CD4-positive, alpha-beta T cell treated with Interleukin-15 for 4 hours (primary cell): ENCODE measurements at regions not wholly inside any gene's neighbourhood (a gene's known extent, or its start where the extent isn't known, plus 50 kb on each side); places are given as distances from the start of the nearest gene placed in this dataset.

Source experiments
- DNase-seq: peaks from one replicate; pipeline ENCODE4 v3.0.0-alpha.2; 2020; ENCODE audit warnings: low spot score

DNA sequence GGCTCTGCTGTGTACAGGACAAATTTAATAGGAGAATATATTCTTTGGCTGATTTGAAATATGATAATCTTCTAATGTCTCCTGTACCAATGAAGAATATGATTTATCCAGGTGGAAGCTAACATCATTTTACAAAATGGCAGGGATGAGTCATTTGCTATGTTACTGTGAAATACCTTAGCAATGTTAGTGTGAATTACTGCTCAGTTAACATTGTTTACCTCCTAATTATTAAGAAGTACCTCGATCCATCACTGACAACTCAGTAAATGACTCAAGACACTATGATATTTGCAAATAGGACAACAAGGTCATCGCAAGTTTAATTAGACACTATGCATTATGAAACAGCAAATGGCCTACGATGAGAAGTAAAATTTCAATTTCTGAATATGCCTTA is 309.1 kb upstream of the EDNRB start:
- no peak for DNase-seq

DNA sequence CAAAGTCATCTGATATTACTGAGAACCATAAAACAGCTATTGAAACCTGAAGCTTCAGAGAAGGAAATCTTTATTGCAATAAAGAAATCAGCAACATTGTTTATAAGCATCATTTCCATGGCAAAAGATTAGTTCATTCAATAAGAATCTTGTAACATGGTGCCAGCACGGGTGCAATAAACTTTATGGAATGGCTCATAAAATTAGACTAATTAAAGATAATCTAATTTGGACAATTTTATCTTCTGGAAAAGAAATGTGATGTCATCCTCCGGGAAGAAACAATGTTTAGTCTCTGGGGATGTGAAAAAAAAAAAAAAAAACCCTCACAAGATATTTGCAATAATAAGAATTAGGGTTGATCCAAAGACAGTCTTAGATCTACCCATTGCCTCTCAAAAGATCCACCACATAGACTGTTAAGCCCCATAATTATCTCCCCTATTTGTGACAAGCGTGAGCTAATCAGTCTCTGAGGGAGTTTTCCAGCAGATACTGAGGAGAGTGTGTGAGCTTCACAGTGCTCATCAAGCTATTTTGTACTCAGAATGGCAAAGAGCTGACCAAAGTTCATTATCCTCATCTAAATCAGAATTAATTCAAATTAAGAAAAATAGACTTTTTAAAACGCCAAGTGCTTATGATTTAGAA is 297.0 kb upstream of the EDNRB start:
- no peak for DNase-seq

DNA sequence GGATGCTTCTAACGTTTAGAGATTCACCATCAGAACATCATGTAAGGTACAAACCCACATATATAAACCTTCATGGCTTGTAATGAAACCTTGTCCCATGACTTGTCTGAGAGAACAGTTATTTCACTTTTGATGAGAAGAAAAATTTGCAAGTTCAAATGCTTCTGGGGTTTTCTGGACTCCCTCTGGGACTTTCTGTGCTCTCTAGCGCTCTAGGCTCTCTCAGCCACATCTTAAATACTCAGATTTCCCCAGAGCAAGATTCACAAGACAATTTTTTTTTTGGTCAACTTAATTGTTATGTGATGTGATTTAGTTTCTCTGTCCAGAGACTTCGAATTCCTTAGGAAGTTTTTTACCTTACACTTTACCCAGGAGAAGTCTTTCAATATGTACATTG is 282.8 kb upstream of the EDNRB start:
- no peak for DNase-seq

DNA sequence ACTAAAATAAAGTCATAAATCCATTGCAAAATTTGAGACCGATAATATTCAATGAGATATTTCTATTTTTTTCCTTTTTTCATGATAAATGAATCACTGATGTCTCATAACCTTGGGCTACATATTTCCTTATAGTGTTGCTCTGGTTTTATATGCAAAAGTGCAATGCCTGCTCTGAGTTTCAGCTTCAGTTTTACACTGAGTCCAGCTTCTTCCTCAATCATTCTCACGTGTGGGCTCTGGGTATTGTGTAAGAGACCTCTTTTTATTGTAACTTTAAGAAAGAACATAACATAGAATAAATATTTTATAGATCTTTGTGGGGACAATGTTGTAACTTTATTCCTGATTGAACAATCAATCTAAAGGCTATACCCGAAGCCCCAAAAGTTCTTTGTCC is 280.2 kb upstream of the EDNRB start:
- DNase-seq: no peak

DNA sequence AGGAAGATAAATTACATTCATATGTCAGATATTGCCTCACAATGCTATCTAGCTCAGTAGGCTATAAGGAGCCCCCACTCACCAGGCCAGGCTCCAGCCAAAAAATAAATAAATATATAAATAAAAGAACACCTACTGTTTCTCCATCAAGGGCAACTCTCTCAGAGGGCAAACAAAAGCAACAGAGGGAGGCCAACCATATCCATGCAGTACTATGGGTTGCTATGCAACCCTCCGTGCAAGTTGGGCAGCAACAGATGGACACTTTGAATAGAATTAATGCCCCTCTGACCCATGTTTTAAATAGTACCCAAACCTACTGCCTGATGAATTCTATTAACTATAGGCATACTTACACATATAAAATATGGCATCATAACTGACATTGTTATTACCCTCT is 279.8 kb upstream of the EDNRB start:
- no peak for DNase-seq

DNA sequence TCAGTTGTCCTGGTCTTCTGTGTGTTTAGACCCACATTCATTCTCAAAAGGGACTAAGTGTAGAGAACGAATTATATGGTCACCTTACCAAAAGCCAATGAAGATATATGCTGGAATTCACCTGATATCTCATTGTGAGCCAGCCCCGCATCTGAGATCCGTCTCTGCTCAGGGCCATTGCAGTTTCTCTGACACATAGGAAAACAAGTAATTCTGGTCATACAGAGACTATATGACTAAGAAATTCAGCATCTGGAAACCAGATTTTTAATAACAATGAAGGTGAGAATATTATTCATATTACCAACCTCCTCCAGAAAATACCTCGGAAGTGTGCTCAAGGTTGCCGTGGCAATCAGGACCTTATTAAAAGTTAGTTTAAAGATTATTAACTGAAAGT is 278.6 kb upstream of the EDNRB start:
- DNase-seq: no peak

DNA sequence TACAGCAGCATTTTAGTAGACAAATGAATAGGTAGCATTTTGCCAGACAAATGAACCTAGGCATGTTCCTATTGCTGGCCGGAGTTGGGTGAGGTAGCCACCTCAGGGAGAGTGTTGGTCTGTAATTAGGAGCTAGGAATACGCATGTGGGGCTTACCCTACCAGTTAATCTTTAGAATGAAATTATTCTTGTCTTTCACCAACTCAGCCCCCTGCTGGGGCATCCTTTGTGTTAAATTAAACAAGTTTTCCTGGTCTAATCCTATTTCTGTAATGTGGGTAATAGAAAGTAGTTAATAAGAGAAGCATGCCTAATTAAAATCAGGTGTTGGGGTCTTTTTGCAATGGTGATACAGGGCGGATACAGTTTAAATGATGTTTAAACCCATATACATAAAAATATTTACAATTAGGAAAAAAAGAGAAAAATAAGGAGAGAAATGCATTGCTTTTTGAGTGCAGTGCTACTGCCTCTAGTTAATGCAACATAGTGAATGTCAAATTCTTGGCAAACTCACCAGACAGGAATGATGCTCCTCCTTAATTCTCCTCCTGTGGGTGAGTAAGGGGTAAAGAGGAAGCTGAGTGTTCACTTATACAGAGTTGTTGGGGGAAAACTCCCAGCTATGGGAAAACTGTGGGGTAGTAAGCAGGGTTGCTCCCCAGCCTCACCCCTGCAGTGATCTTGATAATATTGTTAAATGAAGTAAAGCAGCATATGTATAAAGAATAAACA is 276.4 kb upstream of the EDNRB start:
- DNase-seq: no peak

DNA sequence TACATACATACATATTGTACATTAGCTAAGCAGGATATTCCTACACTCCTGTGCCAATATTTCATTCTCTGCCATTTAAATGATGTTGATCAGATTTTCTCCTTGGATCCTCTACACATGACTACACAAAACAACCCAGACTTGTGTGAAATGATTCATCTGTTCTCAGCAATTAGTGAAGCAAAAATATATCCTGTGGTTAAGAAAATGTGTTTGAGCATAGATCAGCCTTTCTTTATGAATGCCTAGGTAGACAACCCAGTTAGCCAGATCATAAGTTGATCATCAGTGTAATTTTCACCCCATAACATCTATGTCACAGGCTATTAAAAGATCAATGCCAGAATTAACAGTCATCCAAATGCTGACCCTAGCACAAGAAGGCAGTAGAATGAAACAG is 275.2 kb upstream of the EDNRB start:
- no peak for DNase-seq

DNA sequence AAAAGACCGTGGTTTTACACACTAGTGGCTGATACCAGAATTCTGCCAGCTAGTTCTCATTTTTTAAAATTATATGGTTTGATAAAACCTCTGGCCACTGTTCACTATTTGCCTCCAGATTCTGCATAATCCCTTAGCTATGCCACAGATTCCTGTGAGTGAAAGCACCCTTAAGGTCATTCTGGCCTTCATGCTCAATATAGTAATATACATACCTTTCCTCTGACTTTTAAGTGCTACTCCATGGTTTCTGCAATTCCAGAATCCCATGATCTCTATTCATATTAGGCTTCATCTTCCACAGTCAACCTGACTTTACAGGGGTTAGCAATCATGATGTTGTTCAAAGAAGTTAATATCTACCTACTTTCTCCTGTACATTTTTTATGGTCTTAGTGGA is 274.1 kb upstream of the EDNRB start:
- DNase-seq: no peak

DNA sequence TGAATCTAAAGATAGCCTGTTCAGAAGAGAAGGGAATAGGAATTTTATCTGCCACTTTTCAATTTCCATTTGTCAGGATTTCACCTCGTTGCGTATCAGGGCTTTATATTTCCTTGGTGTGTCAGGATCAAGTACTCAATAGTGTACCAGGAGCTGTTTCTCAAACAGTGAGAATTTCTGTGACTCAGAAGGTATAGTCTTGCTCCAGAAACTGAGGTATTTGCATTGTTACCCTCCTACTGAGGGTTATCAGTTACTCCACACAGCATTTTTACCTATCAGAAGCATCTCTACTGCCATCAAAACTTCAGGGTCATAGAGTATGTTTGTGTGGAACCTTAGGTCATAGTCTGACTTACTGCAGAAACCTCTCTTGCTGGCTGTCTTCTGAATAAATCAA is 271.7 kb upstream of the EDNRB start:
- no peak for DNase-seq

DNA sequence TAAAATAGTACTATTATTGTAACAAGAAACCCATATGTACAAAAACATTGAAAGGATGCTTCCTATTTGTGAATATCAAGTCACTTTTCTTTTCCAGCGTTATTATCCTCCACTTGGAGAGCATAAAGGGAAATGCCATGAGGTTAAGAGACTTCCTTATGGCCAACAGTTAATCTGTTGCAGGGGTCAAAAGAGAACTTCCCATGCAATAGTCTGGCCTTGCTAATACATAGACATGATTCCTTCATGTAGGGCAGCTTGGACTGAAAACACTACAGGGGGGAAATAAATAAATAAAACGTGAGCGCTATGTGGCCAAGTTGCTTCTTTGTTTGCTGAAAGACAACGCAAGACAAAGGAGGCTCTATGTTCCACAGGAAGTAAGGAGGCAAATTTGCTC is 269.1 kb upstream of the EDNRB start:
- DNase-seq: no peak

DNA sequence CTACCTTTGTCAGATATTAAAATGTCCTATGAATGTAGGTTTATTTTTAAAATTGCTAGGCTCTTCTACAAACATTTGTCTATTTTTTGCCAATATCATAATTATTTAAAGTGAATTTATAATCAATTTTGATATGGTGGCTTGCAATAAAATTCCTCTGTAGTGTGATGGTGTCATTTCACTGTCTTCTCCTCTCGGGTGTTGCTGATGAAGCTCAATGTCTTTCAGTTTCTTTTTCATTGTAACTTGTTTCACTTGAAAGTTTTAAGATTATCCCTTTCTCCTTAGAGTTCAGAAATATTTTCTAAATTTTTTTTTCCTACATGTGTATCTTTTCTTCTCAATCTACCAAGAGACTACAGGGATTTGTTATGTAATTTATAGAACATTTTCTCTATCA is 267.1 kb upstream of the EDNRB start:
- DNase-seq: no peak

DNA sequence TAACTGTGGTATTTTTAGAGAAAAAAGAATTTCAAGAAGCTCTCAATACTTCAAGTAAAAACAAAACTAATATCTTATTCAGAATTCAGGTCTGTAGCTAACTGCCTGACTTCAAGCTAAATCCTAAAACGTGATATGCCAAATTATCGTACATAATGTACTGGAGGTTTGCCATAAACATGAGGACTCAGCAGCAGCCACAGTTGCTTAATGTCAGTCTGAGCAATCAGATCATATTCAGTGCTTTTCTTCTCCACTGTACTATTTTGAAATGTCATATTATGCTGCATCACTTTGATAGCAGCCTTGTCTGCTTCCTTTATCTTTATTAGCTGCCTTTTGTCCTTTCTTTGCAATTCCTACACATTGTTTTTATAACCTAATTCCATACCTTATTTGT is 265.1 kb upstream of the EDNRB start:
- DNase-seq: no peak

DNA sequence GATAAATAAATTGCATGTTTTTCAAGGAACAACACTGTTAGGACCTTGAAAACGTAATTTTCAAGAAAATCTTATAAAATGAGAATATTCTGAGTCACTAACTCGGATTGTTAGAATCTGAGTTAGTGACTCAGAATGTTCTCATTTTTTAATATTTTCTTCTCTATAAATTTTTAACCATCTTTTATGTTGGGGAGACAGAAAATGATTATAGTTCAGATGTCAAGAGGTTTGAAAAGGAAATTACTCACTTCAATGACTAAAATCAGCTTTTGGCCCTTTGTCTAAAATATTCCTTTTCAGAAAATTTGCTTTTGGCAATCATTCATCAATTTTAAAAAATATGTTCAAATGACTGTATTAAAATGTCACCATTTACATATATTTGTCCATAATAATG is 264.2 kb upstream of the EDNRB start:
- no peak for DNase-seq

DNA sequence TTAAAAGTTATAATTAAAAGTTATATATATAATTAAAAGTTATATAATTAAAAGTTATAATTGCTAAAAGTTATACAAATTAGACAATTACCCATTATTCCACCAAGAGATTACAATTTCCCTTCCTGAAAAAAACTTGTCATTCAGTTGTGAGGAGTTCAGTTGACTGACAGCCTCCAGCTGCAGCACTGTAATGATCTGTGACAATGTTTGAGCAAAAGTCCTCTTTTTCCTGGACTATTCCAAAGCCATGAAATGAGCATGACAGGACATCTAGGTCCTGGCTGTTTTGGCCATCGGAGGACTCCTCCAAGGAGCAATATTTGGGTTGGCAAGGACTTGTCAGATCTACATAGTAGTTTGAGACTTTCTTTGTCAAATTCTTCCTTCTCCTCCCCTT is 258.7 kb upstream of the EDNRB start:
- no peak for DNase-seq

DNA sequence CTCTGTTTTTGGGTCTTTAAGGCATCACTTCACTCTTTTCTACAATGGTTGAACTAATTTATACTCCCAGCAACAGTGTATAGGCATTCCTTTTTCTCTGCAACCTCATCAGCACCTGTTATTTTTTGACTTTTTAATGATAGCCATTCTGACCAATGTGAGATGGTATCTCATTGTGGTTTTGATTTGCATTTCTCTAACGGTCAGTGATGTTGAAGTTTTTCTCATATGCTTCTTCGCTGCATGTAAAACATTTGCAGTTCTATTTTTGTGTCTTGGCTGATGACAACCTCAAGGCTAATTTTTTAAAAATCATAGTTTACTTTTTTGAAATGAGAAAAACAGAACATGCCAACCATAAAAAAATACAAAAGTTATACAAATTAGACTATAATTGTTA is 258.2 kb upstream of the EDNRB start:
- no peak for DNase-seq

DNA sequence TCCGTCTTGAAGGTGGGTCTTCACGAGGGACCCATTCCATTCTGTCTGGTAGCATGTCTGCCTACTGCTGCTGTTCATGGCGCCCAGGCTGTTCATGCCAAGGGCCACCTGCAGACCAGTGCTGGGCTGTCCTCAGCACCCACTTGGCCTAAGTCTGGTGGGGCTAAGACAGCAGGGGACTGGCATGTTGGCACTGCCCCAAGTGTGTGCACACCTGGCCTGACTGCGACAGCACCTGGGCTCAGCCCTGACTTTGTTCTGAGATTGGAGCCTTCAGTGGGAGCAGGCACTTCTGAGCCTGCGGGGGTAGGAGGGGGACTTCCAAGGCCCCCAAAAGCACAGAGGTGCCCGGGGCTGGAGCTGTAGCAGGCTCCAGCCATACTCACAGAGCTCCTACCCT is 250.8 kb upstream of the EDNRB start:
- no peak for DNase-seq

DNA sequence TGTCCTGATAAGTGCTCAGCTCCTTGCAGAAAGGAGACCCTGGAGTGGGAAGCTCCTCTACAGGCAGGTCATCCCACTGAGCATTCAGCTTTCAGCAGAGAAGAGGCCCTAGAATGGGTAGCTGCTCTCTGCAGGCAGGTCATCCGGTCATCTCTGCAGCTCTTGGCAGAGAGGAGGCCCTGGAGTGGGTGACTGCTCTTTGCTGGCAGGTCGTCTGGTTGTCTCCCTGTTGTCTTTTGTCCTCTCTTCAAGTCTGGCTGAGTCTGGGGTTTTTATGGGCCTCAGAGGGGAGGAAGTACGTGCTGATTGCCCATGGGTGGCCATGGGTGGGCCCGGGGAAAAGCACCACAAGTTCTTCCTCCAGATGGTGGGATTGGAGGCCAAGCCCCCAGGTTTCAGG is 250.3 kb upstream of the EDNRB start:
- no peak for DNase-seq

DNA sequence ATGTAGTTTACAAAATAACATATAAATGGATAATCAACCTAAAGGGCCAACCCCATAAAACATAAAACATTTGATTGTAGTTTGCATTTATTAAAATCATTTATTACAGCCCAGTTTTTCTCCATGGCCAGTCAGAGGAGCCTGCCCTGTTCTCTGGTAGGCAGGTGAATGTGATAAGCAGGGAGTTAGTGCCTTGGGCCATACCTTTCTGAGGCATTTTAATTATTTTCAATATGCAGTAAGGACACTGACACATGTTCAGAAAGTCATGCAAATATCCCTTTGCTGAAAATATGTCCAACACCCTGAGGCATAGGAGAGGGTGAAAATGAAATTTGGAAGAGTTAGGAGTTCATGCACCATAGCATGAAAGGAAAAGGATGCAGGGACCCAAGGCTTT is 242.6 kb upstream of the EDNRB start:
- no peak for DNase-seq

DNA sequence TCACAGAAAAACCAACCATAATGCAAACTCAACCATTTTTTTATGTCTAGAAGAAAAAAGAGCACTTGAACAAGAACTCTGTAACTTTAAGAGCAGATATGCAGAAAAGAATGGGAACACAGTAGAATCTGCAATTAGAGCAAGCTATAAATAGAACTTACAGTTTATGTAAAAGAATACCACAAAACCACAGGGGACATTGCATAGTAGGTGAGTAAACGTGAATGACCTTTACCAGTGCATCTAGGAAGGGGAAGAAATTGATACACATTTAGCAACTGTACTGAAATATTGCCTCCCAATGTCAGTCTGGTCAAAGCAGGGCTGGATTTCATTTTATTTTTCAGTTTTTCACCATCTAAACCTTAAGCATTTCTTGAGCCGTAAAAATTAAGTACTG is 242.2 kb upstream of the EDNRB start:
- no peak for DNase-seq

DNA sequence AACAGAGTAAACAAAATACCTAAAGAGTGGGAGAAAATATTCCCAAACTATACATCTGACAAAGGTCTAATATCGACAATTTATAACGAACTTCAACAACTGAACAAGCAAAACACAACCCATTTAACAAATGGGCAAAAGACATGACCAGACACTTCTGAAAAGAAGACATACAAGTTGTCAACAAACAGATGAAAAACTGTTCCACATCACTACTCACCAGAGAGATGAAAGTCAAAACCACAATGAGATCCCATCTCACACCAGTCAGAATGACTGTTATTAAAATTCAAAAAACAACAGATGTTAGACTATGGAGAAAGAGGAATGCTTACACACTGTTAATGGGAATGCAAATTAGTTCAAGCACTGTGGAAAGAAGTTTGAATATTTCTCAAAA is 233.8 kb upstream of the EDNRB start:
- no peak for DNase-seq

DNA sequence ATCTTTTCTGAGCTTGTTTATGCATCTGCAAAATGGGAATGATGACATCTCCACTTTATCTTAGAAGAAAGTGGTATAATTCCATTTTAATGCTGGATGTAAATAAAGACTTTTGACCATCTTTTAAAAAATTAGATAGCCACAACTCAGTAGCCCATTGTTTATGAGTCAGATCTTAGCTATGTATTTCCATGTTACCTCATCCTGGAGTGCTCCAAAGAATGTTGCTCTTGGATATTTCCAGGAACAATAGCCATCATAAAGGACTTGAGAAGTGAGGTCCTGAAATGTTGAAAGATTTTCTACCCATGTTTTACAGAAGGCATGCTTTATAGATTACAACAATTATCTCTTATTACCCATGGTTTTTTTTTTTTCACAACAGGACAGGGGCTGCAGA is 229.3 kb upstream of the EDNRB start:
- DNase-seq: no peak

DNA sequence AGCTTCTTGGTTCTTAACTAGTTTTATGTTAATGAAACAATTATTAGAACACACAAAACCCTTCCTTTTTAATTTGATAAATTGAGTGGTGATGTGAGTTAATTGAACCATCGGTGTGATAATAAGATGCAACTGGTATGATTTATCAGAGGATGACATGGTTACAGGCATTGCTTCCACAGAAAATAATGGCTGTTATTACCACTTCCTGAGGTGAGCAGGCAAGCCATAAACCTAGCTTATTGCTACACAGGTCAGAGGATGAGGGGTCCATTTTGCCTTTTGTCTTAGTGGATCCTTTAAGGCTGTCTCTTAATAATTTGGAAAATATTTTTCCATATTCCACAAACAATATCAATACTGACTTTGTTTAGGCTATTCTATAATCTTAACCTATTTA is 226.6 kb upstream of the EDNRB start:
- no peak for DNase-seq

DNA sequence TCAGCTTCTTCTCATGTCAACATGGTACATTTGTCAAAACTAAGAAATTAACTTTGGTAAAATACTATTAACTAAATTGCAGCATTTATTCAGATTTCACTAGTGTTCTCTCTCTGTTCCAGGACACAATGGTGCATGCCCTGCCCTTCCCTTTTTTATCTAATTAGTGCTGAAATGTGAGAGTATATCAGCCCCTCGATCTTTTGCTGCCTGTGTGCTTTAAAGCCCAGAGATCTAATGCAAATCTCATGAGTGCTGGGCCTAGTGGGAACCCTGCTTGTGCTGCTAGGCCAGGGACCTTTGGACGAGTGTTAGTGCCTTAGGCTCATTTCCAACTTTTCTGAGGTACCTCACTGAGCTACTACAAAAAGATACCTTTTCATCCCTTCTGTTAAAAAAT is 221.1 kb upstream of the EDNRB start:
- DNase-seq: no peak
